Right kidney (tissue), 1 donor: ENCODE measurements at regions not wholly inside any gene's neighbourhood (a gene's known extent, or its start where the extent isn't known, plus 50 kb on each side); places are given as distances from the start of the nearest gene placed in this dataset.
"Not testable (repeated sequence)": the region's sequence is repeated elsewhere in the genome, so short reads cannot be mapped to it uniquely, and the experiment has no call there.

Experiments used
- DNase-seq: peaks from one replicate; pipeline ENCODE4 v3.0.0-alpha.2; 2016

DNA sequence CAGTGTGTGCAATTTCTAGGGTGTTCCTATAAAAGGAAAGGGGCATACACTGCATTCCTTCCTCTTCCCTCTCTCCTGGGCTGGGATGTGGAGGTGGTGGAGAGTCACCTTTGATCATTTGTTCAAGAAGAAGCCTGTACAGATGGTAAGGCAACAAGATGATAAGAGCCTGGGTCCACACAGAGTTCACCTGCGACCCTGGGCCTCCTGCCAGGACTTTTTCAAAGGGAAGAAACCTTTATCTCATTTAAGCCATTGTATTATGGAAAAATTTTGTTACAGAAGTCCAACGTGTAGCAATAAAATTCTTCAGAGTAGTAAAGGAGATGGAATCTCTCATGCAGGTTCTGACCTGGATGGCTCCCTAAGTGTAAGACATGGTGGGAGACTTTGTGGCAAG is 189.1 kb downstream of the MIS18A start:
- DNase-seq = no peak

DNA sequence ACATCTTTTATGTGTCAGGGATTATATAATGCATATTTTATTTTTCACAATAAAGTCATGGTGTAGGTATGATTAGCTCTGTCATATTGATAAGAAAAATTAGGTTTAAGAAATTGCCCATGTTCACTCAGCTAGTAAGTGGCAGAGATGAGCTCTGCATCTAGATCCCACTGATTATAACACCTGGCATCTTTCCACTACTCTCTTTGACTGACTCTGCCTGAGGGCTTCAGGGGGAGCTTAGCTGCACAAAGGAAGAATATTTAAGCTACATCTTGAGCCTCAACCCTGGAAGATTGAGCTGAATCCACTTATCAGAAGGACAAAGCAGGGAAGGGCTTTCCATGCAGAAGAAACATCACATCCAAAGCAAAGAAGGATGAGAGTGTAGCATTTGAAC is 190.4 kb downstream of the MIS18A start:
- DNase-seq = no peak

DNA sequence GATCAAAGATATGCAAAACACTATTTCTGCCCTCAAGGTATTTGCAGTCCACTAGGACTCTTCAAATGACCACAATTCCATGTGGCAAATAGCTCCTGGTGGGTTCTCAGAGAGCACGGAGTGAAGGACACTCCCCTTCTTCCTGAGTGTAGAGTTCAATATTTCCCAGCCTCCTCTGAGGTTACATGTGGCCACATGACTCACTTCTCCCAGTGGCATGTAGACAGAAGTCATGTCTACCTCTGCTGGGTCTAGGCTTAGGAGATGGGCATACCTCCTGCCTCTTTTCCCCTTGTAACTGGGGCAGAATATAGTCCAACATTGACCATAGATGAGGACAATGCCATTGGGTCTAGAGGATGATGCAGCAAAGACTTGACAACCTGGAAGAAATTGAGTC is 191.4 kb downstream of the MIS18A start:
- DNase-seq = no peak

DNA sequence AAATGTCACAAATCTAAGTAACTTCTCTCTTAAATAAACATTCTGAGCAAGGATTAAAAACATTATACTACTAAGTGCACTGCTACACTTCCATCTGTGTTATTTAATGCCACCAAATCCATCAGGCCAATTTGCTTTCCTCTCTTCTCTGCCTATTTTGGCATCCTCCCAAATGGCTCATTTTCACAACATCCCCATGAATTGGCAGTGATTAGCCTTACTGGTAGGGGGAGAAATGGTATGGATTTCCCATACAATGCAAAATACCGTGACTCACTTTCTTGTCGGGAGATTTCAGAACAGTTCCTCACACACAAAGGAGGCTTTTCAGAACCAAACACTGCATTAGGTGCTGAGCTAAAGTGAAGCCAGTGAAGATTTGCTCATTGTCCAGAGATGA is 195.7 kb downstream of the MIS18A start:
- no peak for DNase-seq

DNA sequence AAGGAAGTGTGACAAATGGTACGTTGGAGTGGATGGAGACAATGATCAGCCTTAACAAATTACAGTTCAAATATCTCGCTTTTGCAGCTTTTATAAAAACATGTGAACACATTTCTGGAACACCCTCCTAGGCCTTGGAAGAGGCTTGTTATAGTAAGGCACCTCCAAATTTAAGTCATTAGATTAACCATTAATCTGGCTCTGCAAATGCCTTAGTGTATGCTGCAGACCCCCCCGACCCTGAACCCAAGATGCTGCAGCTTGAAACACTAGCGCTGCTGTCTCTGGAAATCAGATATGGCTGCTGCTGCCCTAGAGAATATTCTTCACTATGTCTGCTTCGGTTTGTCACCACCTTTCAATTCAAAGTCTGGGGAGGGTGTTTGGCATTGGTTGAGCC is 196.4 kb downstream of the MIS18A start:
- DNase-seq = no peak

DNA sequence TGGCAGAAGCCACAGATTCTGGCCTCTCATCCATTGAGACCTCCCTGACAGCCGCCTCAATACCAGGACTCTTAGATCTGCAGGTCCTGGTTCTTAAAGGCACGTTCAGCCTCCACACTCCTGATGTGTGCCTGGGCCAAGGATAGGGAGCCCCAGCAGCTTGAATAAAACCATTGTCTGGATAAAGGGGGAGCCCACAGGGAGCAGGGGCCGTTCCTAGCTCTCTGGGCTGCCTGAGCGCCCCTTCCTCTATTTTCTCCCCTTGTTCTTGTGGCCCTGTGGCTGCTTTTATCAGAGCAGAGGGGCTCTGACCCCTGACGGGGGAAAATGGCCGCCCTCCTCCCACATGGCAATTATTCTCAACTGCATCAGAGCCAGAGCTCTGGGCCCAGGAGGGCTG is 200.8 kb downstream of the HUNK start:
- no peak for DNase-seq

DNA sequence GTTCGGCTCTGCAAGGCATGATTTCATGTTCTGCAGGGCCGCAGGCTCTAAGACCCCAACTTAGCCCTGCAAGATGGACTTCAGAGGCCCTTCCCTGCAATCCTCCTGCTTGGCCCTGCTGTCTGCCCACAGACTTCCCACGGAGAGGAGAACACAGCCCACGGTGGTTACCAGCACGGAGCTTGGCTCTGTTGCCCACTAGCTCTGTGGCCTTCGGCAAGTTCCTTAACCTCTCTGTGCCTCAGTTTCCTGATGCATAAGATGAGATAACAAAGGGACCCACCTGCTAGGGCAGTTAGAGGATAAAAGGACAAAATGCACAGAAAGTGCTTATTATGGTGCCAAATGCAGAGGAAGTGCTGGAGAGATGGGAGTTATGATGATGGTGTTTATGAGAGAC is 200.4 kb downstream of the HUNK start:
- no peak for DNase-seq

DNA sequence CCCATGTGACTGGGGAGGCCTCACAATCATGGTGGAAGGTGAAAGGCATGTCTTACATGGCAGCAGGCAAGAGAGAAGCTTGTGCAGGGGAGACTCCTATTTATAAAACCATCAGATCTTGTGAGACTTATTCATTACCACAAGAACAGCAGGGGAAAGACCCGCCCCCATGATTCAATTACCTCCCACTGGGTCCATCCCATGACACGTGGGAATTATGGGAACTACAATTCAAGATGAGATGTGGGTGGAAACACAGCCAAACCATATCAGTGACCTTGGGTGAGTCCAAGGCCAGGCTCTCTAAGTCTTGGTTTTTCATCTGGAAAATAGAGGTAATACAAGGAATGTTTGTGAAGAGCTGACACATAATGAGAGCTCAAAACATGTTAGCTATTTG is 198.8 kb downstream of the HUNK start:
- not testable (repeated sequence) for DNase-seq

DNA sequence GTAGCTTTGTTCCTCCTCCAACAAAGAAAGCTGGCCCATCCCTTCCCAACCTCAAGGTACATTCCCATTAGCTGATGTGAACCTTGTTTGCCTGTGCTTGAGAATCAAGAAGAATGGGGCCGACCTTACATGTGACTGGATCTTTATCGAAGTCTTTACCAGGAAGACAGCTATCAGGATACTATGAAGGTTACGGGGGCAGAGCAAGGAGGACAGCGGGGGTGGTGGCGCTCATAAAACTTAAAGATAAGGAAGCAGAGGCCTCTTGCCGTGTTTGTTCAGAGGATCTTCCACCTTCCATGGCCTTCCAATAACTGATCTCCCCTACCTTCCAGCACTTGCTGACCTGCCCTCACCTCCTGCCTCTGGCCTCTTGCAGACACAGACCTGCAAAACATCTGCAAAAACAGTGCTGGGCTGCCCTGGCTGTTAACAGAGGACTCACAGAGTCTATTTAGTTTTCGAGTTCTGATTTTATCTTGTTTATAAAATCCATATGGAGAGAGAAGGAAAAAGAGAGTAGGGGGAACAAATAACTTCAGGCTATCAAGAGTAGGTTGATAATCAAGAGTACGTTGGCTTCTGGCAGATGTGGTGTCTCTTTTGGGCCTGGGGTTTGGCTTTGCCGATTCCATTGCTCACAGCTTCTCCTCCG is 198.0 kb downstream of the HUNK start:
- no peak for DNase-seq

DNA sequence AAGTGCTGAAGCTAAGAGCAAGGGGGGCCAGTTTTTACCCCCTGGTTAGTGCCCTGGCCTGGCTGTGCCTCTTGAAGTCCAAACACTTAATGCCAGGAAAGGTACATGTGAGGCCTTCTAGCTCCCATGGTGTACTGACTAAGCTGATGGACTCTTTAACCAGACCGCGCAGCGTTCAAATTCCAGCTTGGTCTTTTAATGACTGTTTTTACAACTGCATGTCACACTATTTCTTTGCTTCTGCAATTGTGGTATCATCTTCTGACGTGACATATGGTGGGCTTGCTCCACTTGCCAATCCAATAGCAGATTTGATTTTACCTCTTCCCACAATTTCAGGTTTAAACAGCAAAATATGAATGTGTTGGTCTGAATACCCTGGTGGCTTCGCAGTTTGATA is 197.3 kb downstream of the HUNK start:
- DNase-seq = no peak

DNA sequence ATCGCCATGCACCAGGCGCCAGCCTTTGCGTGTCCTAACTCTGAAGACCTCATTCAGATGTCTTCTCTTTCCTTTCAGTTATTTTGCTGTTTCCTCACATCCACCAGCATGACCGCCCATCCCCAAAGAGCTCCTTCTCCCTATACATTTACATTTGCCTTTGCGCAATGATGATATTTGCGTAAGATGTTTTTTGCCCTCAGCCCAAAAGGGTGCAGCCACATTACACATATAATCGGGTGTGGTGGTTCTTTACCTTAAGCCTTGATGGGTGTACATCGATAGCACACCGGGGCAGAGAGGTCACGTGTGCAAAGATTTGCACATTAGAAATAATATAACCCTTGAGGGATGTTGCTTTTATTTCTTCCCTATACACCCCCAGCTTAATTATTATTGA is 192.8 kb downstream of the HUNK start:
- no peak for DNase-seq

DNA sequence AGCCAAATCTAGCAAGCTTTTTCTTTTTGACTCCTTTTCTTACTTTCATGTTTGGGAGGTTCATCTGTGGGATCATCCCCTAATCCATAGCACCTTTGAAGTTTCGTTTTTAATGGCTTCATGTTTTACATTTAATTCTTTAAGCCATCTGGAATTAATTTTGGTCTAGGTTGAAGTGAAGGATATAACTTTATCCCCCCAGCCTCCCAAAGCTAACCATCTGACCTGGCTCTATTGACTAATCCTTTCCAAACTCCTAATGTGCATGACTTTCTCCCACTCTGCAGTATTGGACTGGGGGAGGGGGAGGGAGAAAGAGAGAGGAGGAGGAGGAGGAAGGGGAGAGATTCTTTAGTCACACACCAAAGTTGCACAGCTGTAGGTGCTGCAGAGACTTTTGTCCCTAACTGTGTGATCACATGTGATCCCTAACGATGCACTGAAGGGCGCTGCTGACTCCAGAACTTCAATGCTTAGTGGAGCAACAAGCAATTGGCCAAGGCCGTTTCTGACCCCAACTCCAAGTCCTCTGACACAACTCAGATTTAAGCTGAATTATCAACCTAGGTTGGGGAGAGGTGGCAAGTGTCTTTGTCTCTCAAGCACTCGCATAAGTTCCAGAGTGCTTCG is 191.6 kb downstream of the HUNK start:
- DNase-seq = no peak

DNA sequence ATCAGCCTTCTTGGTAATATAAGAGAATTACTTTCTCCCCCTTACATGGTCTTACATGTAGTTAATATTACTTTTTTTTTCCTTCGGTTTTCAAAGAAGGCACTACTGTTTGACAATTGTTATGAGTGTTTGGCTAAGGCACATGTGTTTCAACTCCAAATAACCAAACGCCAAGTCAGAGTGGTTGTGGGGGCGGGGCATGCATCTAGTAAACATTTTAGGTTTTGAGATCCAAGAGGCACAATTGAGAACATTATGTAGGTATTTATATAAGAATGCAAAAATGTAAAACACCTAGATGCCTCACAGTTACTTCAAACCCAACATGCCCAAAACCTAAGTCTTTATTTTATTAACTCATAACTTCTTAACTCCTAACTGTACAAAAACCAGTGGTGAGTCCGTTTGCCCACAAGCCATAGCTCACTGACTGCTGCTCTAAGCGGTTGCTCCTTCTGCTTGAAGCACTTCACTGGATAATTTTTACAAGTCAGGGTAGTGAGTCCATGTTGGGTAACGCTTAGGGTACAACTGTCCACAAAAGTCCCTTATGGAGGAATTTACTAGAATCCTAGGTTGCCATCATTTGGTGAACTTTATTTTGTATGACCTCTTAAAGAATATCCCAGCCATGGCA is 189.9 kb downstream of the HUNK start:
- DNase-seq = no peak

DNA sequence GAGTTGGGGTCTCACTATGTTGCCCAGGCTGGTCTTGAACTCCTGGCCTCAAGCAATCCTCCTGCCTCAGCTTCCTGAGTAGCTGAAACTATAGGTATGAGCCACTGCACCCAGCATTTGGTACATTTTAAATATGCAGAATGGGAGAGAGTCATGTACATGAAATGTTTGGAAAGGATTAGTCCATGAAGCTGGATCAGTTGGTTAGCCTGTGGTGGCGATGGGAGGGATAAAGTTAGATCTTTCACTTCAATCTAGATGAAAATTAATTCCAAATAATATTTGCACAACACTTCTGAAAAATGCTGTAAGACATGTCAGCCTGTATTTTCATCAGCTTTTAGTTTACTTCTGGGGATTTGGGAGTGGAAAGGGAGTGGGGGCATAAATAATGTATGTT is 188.9 kb downstream of the HUNK start:
- no peak for DNase-seq

DNA sequence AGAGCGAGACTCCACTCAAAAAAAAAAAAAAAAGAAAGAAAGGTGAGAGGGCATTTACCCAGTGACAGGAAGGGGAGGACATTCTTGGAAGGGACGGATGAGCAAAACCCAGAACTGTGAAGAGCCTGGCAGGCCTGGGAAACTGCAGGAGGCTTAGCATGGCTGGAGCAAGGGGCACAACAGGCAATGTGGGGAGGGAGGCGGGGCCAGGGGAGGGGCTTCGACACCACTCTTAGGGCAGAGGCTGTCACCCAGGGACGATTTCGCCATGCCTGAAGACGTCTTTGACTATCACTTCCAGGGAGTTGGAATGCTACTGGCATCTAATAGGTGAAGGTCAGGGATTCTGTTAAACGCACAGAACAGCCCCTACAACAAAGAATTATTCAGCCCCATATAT is 184.0 kb downstream of the HUNK start:
- no peak for DNase-seq

DNA sequence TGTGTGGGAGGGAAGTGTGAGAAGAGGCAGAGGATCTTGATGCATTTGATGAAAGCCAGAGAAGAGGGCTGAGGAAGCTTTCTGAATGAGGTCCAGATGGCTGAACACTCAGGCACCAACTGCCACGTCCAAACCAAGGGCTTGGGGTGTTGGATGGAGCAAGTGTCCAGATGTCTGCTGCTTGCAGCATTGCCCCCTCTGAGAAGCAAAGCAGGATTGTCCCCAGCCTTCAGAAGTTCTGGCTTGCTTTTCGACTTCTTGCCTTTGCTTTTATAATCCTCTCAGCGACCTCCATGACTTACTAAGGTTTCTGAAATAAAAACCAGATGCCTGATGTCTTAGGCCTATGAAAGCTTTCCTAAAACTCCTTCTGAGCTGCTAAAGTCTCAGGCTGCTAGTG is 182.5 kb downstream of the HUNK start:
- DNase-seq = no peak
